Upper lobe of left lung (tissue), 4 donors: ENCODE measurements at regions not wholly inside any gene's neighbourhood (a gene's known extent, or its start where the extent isn't known, plus 50 kb on each side); places are given as distances from the start of the nearest gene placed in this dataset.

ENCODE experiments used
- CTCF ChIP-seq, 6 experiments: fragments of 450-650 bp in 4 of 6; fragments of 200-600 bp in 2 of 6; sonication (generic) in 2 of 6; IDR thresholded peaks; one replicate each; pipeline ENCODE4 v1.5.1; 2016 to 2019; ENCODE audit warnings: antibody characterized with exemption in 6 of 6
- POLR2A ChIP-seq, 4 donors: fragments of 450-650 bp; IDR thresholded peaks; one replicate each; pipeline ENCODE4 v1.5.1; 2016 to 2017; ENCODE audit warnings: antibody characterized with exemption in 4 of 4, mild to moderate bottlenecking in 2 of 4

GRCh38 chr2:4219571-4219970, 516.2 kb downstream of the DCDC2C start:
- TF ChIP-seq CTCF (IDR thresholded peaks at IDR 0.05) = no peak
- no peak for TF ChIP-seq POLR2A (IDR thresholded peaks at IDR 0.05)
